PC-9 (cell line): ENCODE measurements at regions not wholly inside any gene's neighbourhood (a gene's known extent, or its start where the extent isn't known, plus 50 kb on each side); places are given as distances from the start of the nearest gene placed in this dataset.

Experiments
- CTCF ChIP-seq: fragments of 200-600 bp; sonication (generic); conservative IDR thresholded peaks from 2 replicates; pipeline ENCODE4 v1.6.1; 2017; ENCODE audit warnings: mixed run types, antibody characterized with exemption, mild to moderate bottlenecking, moderate library complexity
- EZH2 ChIP-seq: fragments of 200-600 bp; sonication (generic); IDR thresholded peaks from 2 replicates; pipeline ENCODE4 v1.8.0; 2017; ENCODE audit warnings: antibody characterized with exemption, low read depth

DNA sequence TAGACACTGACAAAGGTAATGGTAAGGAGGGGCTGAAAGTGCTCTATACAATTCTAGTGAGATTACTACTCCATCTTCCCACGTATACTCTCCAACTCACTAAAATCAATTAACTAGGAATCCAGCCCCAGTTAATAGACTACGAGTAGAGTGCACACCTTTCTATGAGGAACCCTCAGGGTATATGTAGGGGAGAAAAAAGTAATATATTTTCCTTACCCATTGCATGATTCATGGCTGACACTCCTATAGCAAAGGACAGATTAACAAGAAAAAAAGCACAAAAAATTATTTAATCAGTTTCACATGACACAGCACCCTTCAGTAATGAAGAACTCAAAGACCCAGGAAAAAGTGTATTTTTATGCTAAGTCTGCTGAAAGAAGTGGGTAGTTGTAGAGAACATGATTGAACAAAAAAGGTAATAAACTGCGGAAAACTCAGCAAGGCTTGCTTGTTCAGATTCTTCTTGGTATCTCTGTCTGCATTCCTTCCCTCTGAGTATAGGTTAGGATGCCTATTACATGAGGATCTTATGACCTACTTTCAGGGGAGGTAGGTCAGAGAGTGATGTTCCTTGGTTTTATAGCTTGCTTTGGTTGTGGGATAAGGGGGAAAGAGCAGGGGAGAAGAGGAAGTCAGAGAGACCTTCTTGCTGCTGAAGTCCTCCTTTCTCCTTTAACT is 342.0 kb upstream of the DLGAP1 start:
- TF ChIP-seq EZH2 (no peak), CTCF (no peak)
